Suppressor macrophage (primary cell): ENCODE measurements at regions not wholly inside any gene's neighbourhood (a gene's known extent, or its start where the extent isn't known, plus 50 kb on each side); places are given as distances from the start of the nearest gene placed in this dataset.
A peak's percentile ranks its signal among the peaks of the same experiment; 100 is the strongest.

Experiments
- DNase-seq, 4 experiments: peaks; one replicate each; pipeline ENCODE4 v3.0.0-alpha.2; 2020 to 2022

DNA sequence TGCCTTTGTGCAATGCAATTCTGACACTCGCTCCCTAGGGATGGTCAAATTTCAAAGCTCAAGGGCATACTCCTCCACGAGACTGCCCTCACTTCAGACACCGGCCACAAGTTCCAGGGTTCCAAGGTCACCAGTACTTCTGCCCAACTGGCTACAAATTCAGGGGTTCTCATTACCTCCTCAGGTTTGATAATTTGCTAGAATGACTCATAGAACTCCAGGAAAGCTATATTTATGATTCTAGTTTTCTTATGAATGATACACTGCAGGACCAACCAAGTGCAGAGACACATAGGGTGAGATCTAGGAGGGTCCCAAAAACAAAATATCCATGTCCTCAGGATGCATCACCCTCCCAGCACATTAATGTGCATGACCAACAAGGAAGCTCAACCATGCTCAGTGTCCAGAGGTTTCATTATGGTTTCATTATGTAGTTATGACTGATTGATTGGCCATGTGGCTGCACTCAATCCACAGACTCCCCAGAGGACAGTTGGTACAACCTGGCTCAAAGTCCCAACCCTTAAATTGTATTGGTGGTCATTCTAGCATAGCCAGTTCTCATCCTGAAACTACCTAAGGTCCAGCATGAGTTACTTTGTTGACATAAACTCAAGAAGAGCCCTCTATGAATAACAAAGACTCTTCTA, 170.4 kb upstream of the LRRN1 start:
- no peak for DNase-seq

DNA sequence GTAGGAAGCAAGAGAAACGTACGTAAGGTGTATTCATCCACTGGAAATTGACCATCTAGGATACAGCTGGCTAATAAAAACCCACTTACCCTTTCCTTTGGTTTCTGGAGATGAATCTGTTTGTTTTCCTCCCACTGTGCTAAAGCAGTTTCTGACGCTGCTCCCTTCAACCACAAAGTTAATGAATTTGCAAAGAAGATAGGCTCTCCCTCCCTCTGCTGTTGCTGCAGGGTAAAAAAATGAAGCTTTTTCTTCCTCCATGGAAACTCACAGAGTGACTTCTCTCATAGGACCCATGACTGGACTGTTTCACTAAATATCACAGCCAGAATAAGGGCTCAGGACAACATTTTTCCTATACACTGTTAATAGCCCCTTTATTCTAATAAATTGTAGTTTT, 172.1 kb upstream of the LRRN1 start:
- DNase-seq: no peak

DNA sequence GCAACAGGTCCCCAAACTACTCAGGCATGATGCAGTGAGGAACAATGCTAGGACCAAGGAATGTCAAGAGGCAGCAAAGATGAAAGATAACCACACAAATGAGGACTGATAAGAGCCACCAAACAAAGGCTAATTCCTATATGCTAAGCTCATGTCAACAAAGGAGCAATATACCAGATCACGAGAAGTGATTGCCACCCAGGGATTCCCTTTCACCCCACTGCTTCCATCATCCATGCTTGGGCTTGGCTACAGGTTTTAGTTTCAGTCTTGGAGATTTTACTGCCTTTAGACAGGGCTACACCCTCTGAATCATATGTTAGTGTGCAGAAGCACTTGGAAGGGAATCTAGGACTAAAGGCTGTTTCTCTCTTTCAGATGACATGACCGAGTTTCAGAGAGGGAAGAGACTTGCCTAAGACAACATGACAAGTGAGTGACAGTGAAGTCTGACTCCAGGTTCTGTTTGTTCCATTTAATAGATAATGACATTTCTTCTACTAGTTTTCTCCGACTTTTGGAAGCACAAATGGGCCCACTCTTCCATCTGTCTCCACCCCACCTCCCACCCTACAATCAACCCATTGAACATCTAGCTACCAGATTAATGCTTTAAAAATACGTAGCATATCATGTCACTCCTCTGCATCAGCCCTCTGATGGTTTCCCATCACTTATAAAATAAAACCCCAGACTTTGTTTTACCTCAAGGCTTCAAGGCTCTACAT, 173.5 kb upstream of the LRRN1 start:
- DNase-seq: no peak

DNA sequence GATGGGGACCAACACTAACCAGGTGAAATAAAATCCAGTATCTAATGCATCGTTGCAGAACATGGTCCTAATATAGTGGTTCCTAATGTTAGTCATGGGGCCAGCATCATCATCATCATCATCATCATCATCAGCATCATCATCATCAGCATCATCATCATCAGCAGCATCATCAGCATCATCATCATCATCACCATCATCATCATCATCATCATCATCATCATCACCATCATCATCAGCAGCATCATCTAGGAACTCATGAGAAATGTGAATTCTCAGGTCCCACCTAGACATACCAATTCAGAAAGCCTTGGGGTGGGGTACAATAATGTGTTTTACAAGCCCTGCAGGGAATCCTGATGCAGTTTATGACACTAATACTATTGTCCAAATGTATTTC, 179.4 kb upstream of the LRRN1 start:
- DNase-seq: no peak

DNA sequence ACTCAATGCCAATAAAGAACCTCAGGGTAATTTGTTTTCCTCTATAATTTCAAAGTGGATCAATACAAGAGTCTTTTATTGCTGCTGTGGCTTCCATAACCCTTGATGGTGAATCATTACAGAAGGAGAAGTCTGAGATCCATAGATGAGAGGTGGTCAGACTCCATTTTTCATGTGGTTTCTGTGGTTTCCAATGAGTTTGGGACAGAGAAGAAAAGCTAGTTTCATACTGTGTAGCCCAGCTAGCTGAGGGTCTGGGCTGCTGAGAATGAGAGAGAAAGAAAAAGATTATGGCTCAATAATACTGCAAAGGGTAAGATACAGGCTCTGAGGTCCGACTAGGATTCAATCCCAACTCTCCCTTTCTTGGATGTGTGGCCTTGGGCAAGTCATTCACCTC, 180.6 kb upstream of the LRRN1 start:
- no peak for DNase-seq

DNA sequence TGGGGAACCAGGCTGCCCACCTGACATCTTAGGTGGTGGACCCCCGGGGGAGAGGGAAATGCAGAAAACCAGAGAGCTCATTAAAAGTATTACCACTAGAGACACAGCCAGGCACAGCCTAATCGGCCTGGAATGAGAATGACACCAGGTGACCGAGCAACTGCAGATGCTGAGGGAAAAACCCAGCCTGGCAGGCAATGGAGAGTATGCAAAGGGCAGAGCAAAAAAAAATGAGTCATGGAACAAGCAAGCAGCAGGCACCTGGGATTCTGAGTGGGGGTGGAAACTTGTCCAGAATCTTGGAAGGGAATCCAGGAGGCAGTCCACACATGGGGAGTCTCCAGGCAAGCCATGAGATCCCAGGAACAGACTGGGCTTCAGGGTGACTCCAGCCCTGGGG, 183.7 kb upstream of the LRRN1 start:
- DNase-seq: no peak

DNA sequence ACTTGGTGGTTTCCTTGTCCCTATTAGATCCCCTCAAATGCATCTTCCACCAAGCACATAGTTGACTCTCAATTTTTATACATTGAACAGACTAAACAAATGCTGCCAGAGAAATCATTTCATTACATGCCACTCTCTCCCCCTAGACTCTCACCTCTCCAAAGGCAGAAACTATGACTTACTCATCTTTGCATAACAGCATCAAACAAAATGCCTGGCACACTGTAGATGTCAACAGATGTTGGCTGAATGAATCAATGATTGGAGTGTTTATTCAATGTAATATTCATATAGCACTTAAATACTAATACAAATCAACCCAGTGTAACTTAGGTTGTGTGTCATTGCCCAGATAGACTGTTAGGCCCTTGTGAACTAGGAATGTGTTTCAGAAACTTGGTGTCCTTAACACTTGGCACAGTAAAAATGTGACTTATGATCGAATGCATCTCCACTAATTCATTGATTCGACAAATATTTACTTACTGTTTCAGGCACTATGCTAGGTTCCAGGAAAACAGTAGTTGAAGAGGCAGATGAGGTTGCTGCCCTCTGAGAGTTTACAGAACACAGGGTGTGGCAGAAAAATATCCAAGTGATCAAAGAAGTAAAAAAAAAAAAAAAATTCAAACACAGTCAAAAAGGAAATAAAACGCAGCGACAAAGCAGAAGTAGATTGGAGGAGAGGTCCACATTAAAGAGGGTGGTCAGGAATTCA, 188.5 kb upstream of the LRRN1 start:
- DNase-seq: no peak

DNA sequence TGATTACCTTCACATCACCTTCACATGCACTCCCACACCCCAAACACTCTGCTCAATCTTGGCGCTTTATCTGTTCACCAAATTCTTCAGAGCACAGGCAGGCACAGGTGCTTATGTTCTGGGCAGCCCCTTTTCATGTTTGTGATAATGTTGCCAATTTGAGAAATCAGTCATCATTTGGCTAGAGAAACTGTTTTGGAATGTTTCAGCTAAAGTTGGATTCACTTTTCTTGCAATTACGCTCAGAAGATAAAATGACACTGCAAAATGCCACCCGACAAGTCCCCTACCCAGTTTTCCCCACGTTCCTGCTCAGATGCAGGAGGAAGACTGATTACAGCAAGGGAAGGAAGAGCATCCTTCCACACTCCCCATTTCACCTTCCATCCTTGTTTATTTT, 192.9 kb upstream of the LRRN1 start:
- DNase-seq: no peak

DNA sequence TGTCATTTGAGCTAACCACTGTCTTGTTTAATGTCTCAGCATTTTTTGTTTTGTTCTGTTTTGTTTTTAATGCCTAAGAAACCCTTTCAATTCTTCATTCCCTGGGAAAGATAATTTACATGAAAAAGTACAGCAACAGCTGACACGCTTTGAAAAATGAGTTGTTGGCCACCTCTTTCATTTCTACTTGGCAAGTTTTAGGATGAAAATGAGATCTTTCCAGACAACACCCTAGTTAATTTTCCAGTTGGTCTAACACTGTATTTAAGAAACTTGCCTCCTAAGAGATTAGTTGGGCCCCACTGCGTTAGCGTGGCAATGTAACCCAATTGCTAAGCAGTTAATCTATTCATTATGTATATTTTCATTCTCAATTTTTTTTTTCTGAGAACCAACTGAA, 194.0 kb upstream of the LRRN1 start:
- DNase-seq: no peak

DNA sequence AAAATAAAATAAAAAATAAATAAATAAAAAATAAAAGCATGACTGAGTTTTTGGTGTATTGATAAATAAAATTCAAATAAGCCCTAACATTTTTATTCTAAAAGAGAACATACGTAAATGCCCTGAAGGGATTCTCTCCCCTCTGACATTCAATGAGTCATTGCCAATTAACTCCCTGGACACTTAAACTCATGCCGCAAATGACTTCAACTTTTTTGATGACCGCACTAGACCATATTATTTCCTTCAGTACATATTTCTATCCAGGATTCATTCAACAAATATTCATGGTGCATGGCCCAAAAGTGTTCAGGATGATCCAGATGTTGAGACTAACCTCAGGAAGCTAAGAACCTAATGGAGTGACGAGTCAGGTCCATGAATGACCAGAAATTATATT, 195.9 kb upstream of the LRRN1 start:
- no peak for DNase-seq

DNA sequence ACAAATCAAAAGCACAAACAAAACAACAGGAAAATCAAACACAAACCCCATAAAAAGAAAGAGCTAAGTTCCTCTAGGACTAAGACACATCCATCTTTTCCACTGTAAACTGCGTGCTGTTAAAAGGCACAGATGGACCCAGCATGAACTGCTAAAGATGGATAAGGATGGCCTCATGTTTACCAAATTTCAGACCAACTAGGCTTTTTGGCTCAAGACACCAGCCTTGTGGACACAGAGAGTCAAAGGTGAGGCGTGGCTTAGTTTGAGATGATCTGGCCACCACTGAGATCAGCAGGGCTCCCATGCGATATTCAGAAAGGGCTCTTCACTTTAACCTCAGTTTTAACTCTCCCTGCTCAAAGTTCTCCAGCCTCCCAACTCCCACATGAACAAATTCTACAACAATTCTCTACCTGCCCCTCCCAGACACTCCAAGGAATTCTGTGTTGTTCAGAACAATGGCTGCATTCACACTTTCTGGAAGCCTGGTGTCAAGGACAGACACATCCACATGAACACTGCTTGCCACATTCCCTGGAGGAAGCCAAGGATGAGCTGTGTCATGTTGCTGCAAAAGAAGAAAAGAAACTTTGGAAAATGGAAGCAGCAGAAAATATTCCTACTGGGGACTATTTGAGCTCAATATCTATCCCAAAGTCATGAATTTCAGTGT, 198.4 kb upstream of the LRRN1 start:
- no peak for DNase-seq

DNA sequence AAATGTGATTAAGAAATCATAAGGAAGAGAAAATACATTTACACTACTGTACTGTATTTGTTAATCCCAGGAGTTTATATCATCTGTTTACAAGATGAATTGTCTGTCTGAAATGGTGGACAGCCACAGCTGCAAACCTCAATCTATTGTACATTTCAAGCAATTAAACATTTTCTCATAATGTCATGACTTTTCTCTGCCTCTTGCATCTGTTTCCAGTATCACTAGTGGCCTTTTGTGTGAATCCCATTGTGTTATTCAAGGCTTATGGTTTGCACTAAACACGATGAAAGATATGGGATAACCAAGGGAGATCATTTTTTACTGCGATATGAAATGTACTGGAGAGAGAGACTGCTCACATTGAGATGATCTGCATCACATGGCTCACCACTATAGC, 200.2 kb upstream of the LRRN1 start:
- no peak for DNase-seq

DNA sequence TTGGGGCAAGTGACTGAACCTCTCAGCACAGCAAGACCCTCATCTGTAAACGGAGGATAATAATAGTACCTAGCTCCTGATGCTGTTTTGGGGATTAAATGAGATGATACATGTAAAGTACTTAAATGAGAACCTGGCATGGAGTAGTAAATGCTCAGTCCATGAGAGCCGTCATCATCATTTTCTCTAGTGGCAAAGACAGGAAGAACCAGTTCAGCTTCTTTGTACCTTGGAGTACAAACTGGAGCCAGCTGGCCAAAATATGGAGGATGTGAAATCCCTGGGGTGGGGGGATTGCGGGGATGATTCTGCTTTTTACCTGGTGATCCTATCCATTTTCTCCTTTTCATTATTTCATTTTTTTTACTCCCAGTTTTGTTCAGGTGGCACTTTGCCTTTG, 204.2 kb upstream of the LRRN1 start:
- no peak for DNase-seq

DNA sequence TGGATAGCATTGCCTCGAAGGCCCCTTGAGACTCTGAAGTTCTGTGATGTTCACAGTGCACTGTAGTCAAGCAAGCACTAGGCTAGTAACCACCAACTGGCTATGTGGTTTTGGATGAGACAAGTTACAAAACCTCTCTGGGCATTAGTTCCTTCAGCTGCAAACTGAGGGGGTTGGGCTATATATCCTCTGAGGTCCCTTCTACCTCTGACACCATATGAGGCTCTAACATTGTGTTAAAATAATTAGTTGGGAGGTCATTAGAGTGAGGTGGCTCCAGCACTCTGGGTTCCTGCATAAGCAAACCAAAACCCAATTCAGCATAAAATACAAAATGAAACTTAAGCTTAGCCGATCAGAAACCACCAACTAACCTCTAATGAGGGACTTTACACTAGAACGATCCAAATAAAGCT, 209.5 kb upstream of the LRRN1 start:
- DNase-seq: no peak

DNA sequence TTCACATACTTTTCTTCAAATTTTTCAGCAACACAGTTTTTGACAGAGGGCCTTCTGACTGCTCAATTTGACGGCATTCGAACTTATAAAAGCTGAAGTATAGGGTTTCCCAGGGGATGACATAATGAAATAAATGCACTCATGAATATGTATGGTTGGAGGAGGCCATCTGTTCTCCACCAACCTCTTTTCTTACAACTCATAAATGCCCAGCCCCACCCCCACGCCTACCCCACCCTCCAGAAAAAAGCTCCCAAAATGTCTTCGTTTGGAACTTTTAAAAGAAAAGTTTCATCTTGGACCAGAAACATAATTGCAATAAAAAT, 211.6 kb upstream of the LRRN1 start:
- no peak for DNase-seq

DNA sequence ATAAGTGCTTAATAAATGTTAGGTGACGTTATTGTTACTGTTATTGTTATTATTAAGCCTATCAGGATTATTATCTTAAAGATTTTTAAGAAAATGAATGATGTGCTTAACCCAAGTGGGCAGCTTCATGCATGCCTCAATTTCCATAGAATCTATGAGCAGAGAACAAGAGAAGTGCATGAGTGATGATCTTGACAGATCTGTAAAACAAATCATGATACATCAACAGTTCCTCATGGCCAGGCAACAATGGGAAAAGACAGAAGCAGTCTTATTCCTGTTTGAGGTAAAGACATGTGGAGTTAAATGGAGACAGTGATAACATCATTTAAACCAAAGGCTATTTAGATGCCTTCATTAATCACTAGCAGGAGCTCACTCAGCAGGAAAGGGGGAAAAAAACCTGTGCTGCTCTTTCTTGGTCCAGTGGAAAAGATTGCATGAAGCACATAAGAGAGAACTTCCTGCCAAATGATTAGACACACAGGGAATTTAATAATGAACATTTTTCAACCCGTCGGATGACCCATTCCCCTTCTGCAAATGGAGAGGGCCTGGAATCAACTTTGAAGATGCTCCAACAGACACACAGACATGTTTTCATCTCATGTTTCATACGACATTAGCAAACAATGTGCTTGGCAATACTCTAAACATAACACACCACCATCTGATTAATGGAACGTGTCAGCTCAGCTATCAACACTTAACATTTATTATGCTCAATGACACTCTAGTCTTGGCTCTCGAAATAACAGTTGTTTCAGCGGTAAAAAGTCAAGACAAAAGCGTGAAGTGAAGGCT, 212.2 kb upstream of the LRRN1 start:
- peak in 1 of 4 experiments; percentile 5 for DNase-seq

DNA sequence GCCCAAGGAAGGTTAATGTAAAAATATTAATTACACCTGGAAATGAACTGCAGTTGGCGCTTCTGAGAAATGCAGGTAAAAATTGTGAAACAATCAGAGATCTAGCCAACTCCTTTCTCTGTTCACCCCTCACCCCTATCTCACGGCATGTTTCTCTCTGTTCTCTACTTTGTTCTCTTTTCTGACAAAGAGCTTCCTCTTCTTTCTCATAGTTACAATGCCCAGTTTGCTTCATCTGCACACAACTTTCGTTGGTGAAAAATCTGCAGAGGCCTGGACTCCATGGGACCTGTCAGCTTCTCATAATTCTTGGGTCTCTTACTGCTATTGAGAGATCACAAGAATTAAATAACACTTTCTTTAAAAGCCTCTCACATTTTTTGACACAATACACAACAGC, 212.9 kb upstream of the LRRN1 start:
- peak; percentile 11 to 52 (median 22) for DNase-seq

DNA sequence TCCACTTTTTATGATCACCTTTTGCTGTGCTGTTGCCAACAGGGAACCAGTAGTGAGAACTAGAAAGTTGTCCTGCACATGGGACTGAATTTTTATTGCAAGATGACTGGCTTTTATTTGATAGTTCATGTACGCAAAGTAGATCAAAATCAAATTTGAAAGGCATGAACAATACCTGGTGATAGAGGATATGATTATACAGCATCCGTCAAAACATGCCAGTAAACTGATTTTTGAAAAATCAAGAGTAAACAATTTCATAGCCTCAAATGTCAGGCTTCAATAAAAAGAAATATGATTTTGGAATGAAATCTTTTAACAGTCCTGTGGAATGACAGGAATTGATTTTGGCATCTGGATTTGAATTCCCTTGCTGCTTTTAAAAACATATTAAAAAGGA, 219.6 kb upstream of the LRRN1 start:
- DNase-seq: no peak

DNA sequence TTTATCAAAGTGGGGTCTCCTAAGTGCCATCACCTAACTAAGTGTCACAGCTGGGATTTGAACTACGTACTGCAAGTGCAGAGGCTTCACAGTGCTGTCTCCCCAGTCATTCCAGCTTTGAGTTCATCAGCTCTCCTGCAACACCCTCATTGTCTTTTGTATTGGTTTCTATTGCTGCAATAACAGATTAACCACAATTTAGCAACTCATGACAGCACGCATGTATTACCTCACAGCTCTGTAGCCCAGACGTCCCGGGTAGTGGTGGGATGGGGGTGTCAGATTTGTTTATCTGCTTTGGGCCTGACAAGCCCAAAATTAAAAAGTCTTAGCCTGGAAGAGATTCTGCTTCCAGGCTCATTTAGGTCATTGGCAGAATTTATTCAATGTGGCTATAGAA, 220.5 kb upstream of the LRRN1 start:
- DNase-seq: peak; percentile 18 to 42 (median 22)

DNA sequence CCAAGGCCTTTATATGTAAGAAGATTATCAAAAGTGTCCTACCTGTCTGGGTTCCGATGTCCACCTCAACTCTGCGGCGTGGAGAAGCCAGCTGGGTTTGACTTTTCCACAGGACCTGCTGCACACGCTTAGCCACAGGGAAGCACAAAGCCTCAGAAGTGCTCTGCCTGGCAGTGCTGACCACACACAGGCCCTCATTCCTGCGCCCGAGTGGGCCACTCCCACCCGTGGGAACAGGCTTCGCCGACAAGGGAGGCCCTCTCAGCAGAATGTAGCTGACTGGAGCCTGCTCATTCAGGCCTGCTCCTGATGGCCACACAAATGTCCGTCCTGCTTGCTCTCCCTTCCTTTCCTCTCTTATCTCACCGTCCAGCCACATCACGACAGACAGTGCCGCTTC, 221.4 kb upstream of the LRRN1 start:
- DNase-seq: no peak

DNA sequence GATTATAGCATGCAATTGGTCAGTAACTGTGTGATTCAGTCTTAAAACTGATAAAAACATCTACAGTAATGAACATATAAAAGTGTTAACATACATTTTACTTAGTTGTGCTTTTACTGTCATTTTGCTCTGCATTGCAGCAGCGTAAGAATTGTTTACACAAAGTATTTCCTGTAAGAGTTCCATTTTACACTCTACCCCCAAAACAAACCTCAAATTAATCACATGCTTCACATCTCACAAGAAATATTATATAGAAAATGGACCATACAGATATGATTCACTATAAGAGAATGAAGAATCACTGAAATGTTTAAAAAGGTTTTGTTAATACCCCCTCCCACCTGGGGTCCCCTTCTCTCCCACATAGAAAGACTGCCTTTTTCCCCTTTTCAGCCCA, 225.9 kb upstream of the LRRN1 start:
- no peak for DNase-seq

DNA sequence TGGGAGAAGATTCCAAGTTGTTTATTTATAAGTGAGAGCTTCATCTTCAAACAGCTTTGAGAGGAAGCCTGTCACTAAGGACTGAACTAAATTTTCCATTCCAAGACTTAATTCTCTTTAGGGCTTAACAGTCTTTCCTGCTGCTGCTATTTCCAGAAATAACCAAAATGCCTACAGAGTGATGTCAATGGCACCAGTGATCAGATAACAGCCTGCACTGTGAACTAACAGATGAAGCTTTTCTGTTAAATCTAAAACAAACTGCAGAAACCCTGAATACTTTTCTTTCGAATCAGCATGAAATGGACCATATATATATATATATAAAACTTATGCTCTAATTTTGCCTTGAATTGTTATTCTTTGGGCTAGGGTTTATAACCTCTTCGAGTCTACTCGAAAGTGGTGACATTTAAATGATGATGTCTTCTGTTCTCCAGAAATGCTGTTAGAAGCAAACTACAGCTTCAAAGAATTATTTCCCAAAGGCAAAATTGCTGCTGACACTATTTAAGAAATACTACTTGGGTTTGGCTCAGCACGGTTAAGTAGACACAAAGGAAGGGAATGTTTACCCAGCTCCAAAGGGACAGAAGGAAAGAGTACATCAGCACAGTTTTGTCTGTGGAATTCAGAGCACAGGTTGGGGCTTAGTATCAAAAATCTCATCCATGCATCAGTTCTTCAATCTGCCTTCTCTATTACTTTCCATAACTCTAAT, 238.5 kb upstream of the LRRN1 start:
- DNase-seq: no peak
